NT2/D1 (cell line): ENCODE measurements at regions not wholly inside any gene's neighbourhood (a gene's known extent, or its start where the extent isn't known, plus 50 kb on each side); places are given as distances from the start of the nearest gene placed in this dataset.
"Not testable (repeated sequence)": the region's sequence is repeated elsewhere in the genome, so short reads cannot be mapped to it uniquely, and the experiment has no call there.

Source experiments
- DNase-seq: peaks from one replicate; pipeline ENCODE4 v3.0.0-alpha.2; 2011; ENCODE audit warnings: low read depth, low spot score
- H3K27me3 ChIP-seq: 2 replicates; pipeline ENCODE4 v1.6.0; 2011; ENCODE audit warnings: mild to moderate bottlenecking; ENCODE audit not compliant: insufficient read length, insufficient read depth
- H3K36me3 ChIP-seq: 2 replicates; pipeline ENCODE4 v1.6.1; 2011; ENCODE audit warnings: mild to moderate bottlenecking, low read length, mixed read lengths; ENCODE audit not compliant: insufficient read depth, insufficient read length
- H3K4me1 ChIP-seq: 2 replicates; pipeline ENCODE4 v1.5.1; 2011; ENCODE audit not compliant: insufficient read depth, insufficient read length
- H3K4me3 ChIP-seq: 2 replicates; pipeline ENCODE4 v1.5.1; 2011; ENCODE audit warnings: low read depth; ENCODE audit not compliant: insufficient read length
- H3K9ac ChIP-seq: 2 replicates; pipeline ENCODE4 v1.6.0; 2011; ENCODE audit warnings: low read depth; ENCODE audit not compliant: insufficient read length
- H3K9me3 ChIP-seq: 2 replicates; pipeline ENCODE4 v1.5.1; 2011; ENCODE audit warnings: mild to moderate bottlenecking, low read length; ENCODE audit not compliant: insufficient read depth
- SUZ12 ChIP-seq: IDR thresholded peaks from 2 replicates; pipeline ENCODE4 v1.6.1; 2011; ENCODE audit not compliant: insufficient read length, insufficient read depth; ENCODE audit errors: extremely low read depth
- YY1 ChIP-seq: IDR thresholded peaks from 2 replicates; pipeline ENCODE4 v1.6.1; 2011; ENCODE audit not compliant: insufficient read length, insufficient read depth
- ZNF274 ChIP-seq: IDR thresholded peaks from 2 replicates; pipeline ENCODE4 v1.6.1; 2011; ENCODE audit warnings: mild to moderate bottlenecking, low read depth, low read length

GRCh38 chr15:38115121-38115520 is 137.5 kb upstream of the SPRED1 start:
- TF ChIP-seq YY1 (no peak), ZNF274 (no peak), SUZ12 (no peak)
- Histone ChIP-seq H3K4me1 (no peaks in the 10 kb centered on the region), H3K27me3 (no peaks in the 10 kb centered on the region)

GRCh38 chr15:38117781-38118180 is 134.9 kb upstream of the SPRED1 start:
- DNase-seq = no peak
- Histone ChIP-seq H3K9ac (no peak overlapping the region), H3K27me3 (no peaks in the 10 kb centered on the region), H3K4me3 (no peak overlapping the region), H3K36me3 (no peaks in the 10 kb centered on the region), H3K9me3 (no peaks in the 10 kb centered on the region), H3K4me1 (no peaks in the 10 kb centered on the region)
- TF ChIP-seq ZNF274 = no peak
- TF ChIP-seq YY1 = no peak
- no peak for TF ChIP-seq SUZ12

More at GRCh38 chr15:38115121-38115520, 137.5 kb upstream of the SPRED1 start:
- Histone ChIP-seq H3K4me3 (no peak overlapping the region), H3K9ac (no peak overlapping the region), H3K9me3 (no peaks in the 10 kb centered on the region), H3K36me3 (no peaks in the 10 kb centered on the region)
- no peak for DNase-seq

- H3K4me3 ChIP-seq, H3K9me3 ChIP-seq, H3K27me3 ChIP-seq, H3K4me1 ChIP-seq, H3K9ac ChIP-seq, H3K36me3 ChIP-seq, DNase-seq: not testable (repeated sequence)
Observed at GRCh38 chr15:38119865-38120264, 132.8 kb upstream of the SPRED1 start.

DNA sequence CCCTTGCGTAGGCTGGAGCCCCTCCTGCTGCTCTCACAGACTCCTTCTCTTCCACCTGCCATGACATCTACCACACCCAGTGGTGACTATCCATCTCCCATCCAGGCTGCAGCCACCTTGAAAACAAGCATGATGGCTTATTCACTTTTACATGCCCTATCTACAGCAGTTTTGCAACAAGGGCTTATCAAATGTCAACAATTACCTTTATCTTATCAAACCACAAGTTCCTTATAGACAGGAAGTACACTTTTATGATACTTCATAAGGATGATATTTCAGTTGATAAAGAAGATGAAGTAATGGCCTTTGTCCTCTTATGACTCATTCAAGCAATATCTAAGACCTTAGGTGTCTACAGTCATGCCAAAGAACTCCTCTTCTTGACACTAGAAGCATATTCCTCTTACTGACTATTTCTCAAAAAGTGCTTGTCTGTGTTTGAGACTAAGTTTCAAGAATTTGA is 125.3 kb upstream of the SPRED1 start:
- H3K9ac ChIP-seq = no peak overlapping the region
- TF ChIP-seq ZNF274 (no peak), SUZ12 (no peak)
- no peaks in the 10 kb centered on the region for H3K4me1 ChIP-seq
- DNase-seq = no peak
- H3K9me3 ChIP-seq = no peaks in the 10 kb centered on the region
- H3K4me3 ChIP-seq = no peak overlapping the region
- no peaks in the 10 kb centered on the region for H3K36me3 ChIP-seq
- no peaks in the 10 kb centered on the region for H3K27me3 ChIP-seq

DNA sequence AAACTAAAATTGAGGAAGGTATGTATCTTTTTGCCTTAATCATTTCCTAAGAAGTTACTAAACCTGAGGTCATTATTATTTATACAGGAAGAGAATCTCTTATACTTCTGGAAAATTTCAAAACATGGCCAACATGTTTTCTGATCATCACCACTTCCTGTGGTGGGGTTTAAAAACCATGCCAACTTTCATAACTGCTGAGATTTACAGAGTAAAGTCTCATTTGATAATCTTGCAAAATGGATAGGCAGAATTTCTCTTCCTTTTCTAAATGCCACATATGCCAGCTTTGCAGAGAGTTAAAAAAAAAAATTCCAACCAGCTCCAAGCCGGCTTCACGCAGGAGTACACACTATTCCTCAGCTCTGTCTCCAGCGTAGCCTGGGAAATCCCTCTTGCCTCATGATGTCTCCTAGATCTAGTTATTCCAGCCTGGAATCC is 124.3 kb upstream of the SPRED1 start:
- no peak for TF ChIP-seq ZNF274
- TF ChIP-seq YY1 = no peak
- TF ChIP-seq SUZ12 = no peak
- Histone ChIP-seq H3K36me3 (no peaks in the 10 kb centered on the region), H3K4me3 (no peak overlapping the region), H3K4me1 (no peaks in the 10 kb centered on the region), H3K27me3 (no peaks in the 10 kb centered on the region), H3K9ac (no peak overlapping the region), H3K9me3 (no peaks in the 10 kb centered on the region)
- no peak for DNase-seq

DNA sequence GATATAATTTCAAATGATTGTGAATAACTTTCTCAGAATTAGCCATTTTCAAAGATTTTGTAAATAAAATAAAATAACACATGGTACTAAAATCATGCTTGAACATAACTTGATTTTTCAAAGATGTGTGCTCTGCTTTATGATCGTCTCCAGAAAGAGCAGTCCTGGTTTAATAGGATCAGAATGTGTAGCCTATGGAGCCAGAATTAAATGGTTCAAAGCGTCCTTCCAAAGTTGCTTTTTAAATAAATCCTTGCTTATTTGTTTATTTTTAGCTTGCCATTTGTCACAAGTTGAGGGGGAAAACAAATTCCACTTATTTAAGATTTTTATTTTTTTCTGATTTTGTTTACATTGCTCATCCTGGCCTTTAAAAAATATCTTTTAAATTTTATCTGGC is 123.7 kb upstream of the SPRED1 start:
- H3K9me3 ChIP-seq = no peaks in the 10 kb centered on the region
- no peak overlapping the region for H3K9ac ChIP-seq
- H3K27me3 ChIP-seq = no peaks in the 10 kb centered on the region
- TF ChIP-seq SUZ12 (no peak), ZNF274 (no peak), YY1 (no peak)
- H3K36me3 ChIP-seq = no peaks in the 10 kb centered on the region
- no peaks in the 10 kb centered on the region for H3K4me1 ChIP-seq
- no peak for DNase-seq
- no peak overlapping the region for H3K4me3 ChIP-seq

GRCh38 chr15:38129531-38130204 is 123.0 kb upstream of the SPRED1 start:
- Histone ChIP-seq H3K9me3 (no peaks in the 10 kb centered on the region), H3K36me3 (no peaks in the 10 kb centered on the region), H3K27me3 (no peaks in the 10 kb centered on the region), H3K9ac (no peak overlapping the region), H3K4me1 (no peaks in the 10 kb centered on the region), H3K4me3 (no peak overlapping the region)
- no peak for DNase-seq
- no peak for TF ChIP-seq ZNF274
- no peak for TF ChIP-seq YY1
- TF ChIP-seq SUZ12 = no peak
